ENCODE measurements at regions not wholly inside any gene's neighbourhood (a gene's known extent, or its start where the extent isn't known, plus 50 kb on each side); places are given as distances from the start of the nearest gene placed in this dataset.
"Not testable (repeated sequence)": the region's sequence is repeated elsewhere in the genome, so short reads cannot be mapped to it uniquely, and the experiment has no call there.

DNA sequence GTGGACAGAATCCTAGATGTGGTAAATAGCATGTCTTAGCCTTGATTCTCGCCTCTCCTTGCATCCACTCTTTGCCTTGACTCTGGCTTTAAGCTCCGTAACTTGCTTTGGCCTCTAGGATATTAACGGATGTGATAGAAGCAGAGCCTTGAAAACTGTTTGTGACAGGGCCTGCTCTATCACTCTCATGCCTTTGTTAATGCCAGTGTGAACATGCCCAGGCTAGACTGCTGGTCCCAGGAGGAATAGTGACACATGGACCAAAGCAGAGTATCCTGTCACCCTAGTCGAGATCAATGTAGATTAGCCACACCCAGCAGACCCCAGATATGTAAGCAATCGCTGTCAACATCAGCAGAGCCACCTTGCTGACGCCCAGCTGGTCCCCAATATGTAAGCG is 109.9 kb upstream of the C9orf72 start:
- Mint-ChIP-seq H3K36me3 (no peaks in the 10 kb centered on the region), H3K27me3 (peaks cover 5 to 26% (median 23%) of the 10 kb centered on the region in 3 donors), H3K4me3 (no peak overlapping the region), H3K9me3 (no peaks in the 10 kb centered on the region), H3K27ac (no peak overlapping the region), H3K4me1 (no peaks in the 10 kb centered on the region)
- no peak for ATAC-seq (ENCODE audit: low read depth in 2 of 2)
- DNase-seq: no peak

DNA sequence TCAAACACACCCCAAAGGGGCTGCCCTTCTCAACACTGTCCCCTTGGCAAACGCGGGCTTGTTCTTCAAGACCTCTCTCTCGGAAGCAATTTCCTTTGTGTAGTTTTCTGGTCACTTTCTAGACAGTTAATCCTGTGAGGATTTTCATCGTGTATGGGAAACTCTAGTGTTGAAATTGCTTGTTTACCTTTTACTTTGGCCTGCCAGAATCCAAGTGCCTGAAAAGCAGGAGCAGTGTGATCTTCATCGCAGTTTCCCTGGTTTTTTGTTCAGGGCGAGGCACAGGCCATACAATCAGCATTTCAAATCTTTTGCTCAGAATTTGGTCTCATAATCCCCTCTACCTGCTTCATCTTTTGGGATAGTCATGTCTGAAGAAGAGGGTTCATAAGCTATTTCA is 115.7 kb upstream of the C9orf72 start:
- DNase-seq (no peak), ATAC-seq (ENCODE audit: low read depth in 2 of 2) (no peak)
- peaks cover 0 to 23% (median 22%) of the 10 kb centered on the region in 3 donors for H3K27me3 Mint-ChIP-seq
- no peaks in the 10 kb centered on the region for H3K36me3 Mint-ChIP-seq
- no peaks in the 10 kb centered on the region for H3K4me1 Mint-ChIP-seq
- no peak overlapping the region for H3K4me3 Mint-ChIP-seq
- no peak overlapping the region for H3K27ac Mint-ChIP-seq
- no peaks in the 10 kb centered on the region for H3K9me3 Mint-ChIP-seq

DNA sequence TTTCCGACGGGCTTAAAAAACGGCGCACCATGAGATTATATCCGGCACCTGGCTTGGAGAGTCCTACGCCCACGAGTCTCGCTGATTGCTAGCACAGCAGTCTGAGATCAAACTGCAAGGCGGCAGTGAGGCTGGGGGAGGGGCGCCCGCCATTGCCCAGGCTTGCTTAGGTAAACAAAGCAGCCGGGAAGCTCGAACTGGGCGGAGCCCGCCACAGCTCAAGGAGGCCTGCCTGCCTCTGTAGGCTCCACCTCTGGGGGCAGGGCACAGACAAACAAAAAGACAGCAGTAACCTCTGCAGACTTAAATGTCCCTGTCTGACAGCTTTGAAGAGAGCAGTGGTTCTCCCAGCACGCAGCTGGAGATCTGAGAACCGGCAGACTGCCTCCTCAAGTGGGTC is 117.5 kb upstream of the C9orf72 start:
- ATAC-seq (ENCODE audit: low read depth in 2 of 2); H3K9me3 Mint-ChIP-seq; H3K36me3 Mint-ChIP-seq; H3K27ac Mint-ChIP-seq; H3K4me1 Mint-ChIP-seq; DNase-seq: not testable (repeated sequence)
- Mint-ChIP-seq H3K4me3 (peak overlapping the region in 1 of 8 donors; percentile 84), H3K27me3 (peaks cover 0 to 23% (median 22%) of the 10 kb centered on the region in 3 donors)

DNA sequence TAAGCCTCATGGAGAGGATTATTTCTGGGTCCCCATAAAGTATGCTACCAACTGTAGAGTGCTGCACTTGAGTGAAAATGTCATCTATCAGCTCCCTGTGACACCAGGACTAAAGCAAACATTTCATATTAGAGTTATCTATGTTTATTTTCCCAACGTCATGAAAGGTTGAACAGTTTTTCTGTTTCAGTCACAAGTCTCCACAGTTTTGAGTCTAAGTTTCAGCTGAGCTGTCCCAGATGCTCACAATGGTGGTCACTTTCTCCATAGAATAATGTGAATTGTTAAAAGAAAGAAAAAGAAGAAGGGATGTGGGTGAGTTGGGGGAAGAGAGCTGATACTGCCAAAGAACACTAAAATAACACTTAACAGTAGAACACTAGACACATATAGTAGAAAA is 126.3 kb upstream of the C9orf72 start:
- H3K9me3 Mint-ChIP-seq: no peaks in the 10 kb centered on the region
- DNase-seq: no peak
- peaks cover 0 to 5% (median 0%) of the 10 kb centered on the region in 3 donors for H3K4me1 Mint-ChIP-seq
- no peak overlapping the region for H3K4me3 Mint-ChIP-seq
- ATAC-seq (ENCODE audit: low read depth in 2 of 2): no peak
- H3K27ac Mint-ChIP-seq: no peak overlapping the region
- peaks cover 4 to 11% (median 10%) of the 10 kb centered on the region in 3 donors for H3K27me3 Mint-ChIP-seq
- no peaks in the 10 kb centered on the region for H3K36me3 Mint-ChIP-seq

DNA sequence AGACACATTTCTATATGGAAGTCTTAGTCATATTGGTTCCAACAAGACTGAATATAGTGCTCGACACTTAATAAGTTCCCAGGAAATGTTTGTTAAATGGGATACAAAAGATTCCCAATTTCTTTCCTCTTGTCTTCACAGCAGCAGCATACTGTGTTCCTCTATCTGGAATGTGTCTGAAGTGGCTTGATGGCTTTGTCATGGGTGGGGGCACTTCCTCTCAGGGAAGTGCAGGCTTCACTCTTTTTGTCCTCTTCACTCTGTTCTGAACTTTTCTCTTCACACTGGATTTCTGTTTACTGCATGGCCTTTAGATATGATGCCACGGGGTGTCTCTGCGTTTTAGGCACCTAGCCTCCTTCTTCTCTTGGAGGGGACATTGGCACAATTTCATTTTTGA is 127.7 kb upstream of the C9orf72 start:
- DNase-seq (no peak), ATAC-seq (ENCODE audit: low read depth in 2 of 2) (no peak)
- Mint-ChIP-seq H3K36me3 (no peaks in the 10 kb centered on the region), H3K4me3 (no peak overlapping the region), H3K9me3 (no peaks in the 10 kb centered on the region), H3K27me3 (peaks cover 4 to 11% (median 10%) of the 10 kb centered on the region in 3 donors), H3K4me1 (peaks cover 0 to 5% (median 0%) of the 10 kb centered on the region in 3 donors), H3K27ac (no peak overlapping the region)

DNA sequence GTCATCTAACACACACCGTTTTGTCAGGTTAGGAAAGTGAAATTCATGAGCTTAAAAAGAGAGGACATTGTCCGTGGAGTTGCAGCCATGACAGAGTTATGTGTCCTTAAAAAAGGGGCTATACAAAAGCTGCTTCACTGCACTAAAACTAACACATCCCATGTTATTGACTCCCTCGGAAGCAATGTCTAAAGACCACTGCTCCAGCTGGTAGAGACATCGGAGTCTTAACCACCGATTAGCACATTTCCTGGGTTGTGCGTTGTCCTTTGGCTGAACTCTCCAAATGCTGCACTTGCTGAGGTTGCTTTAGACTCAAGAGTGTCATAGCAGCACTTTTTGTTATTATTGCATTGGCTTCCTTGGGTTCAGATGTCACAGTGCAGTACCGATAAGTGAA is 128.3 kb upstream of the C9orf72 start:
- ATAC-seq (ENCODE audit: low read depth in 2 of 2) (no peak), DNase-seq (no peak)
- Mint-ChIP-seq H3K27ac (no peak overlapping the region), H3K4me3 (no peak overlapping the region), H3K9me3 (no peaks in the 10 kb centered on the region), H3K27me3 (peaks cover 4 to 11% (median 10%) of the 10 kb centered on the region in 3 donors), H3K4me1 (peaks cover 0 to 5% (median 0%) of the 10 kb centered on the region in 3 donors), H3K36me3 (no peaks in the 10 kb centered on the region)

DNA sequence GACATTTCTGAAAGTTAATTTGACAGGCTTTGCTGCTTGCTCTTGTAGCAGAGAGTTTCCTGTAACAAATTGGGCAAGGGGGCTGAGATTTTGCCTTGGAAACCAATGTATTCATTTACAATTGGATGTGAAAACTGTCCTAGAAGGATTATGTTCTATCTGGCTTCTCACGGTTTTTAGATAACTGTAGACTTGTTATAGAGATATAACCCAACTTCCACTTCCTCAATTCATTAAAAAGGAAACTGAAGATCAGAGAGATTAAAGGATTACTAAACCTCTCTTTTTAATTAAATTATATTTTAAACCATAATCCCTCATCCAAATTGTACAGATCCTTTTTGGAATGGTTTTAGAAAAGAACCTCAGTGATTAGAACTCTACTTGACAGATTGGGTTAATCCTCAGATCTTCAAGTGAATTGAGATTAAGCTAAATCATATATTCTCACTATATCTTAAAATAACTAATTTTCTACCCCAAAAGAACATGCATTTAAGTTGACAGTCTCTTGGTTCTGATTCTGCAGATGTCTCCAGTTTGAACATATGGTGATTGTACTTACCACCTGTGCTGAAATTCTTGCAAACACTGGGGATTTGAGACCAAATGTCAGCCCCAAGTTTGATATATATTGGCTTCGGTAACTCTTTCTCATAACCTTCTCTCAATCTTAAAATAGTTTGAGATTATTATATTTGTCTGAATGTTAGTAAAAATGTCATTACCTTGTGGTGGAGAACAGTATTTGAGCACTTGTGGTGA is 130.1 kb upstream of the C9orf72 start:
- H3K4me3 Mint-ChIP-seq: no peak overlapping the region
- H3K9me3 Mint-ChIP-seq: peaks cover 0 to 4% (median 0%) of the 10 kb centered on the region in 7 donors
- ATAC-seq (ENCODE audit: low read depth in 2 of 2): peak in 1 of 2 donors; percentile 44
- H3K4me1 Mint-ChIP-seq: peaks cover 0 to 5% (median 0%) of the 10 kb centered on the region in 3 donors
- H3K36me3 Mint-ChIP-seq: no peaks in the 10 kb centered on the region
- no peak for DNase-seq
- H3K27me3 Mint-ChIP-seq: peaks cover 4 to 11% (median 10%) of the 10 kb centered on the region in 3 donors
- H3K27ac Mint-ChIP-seq: no peak overlapping the region

DNA sequence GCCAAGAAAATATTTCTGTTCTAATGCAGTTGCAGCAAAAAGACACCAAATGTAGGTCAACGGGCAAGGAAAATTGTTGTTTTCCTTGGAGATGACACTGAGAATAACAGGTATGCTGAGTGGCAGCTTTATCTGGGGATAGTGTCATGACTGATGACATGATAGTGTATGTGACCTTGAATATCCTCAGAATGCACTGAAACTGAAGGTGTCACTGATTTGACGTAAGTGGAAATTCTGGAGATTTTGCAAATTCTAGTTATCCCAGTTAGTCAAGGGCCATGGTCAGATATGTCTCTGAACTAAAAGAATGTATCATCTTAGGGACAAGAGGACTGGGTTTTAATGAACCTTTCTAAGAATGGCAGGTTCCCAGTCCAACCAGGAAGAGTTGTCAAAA is 138.0 kb upstream of the C9orf72 start:
- no peak overlapping the region for H3K4me3 Mint-ChIP-seq
- no peak for ATAC-seq (ENCODE audit: low read depth in 2 of 2)
- peaks cover 2 to 17% (median 5%) of the 10 kb centered on the region in 7 donors for H3K9me3 Mint-ChIP-seq
- H3K27ac Mint-ChIP-seq: no peak overlapping the region
- H3K27me3 Mint-ChIP-seq: peaks cover 14 to 34% (median 32%) of the 10 kb centered on the region in 3 donors
- no peak for DNase-seq
- H3K4me1 Mint-ChIP-seq: no peaks in the 10 kb centered on the region
- H3K36me3 Mint-ChIP-seq: no peaks in the 10 kb centered on the region

DNA sequence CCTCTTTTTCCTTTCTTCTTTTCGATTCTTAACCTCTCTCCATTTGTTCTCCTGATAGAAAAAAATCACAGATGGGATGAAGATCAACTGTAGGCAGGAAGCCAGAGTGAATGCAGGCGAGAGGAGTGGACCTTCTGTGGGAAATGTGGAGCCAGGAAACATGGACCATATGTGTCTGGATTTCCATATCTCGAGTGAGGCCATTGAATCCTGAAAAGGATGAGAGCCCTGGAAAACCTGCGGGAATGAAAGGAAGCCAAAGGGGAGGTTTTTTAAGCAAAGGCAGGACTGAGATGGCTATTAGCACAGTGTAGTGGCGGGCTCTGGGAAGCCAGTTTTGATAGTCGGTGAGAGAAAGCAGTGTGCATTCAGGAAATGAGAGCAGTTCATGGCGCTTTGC is 139.5 kb upstream of the C9orf72 start:
- Mint-ChIP-seq H3K27me3 (peaks cover 23 to 45% (median 43%) of the 10 kb centered on the region in 3 donors), H3K27ac (no peak overlapping the region), H3K36me3 (no peaks in the 10 kb centered on the region), H3K4me1 (no peaks in the 10 kb centered on the region), H3K9me3 (peaks cover 0 to 17% (median 5%) of the 10 kb centered on the region in 7 donors), H3K4me3 (no peak overlapping the region)
- ATAC-seq (ENCODE audit: low read depth in 2 of 2): no peak
- no peak for DNase-seq

DNA sequence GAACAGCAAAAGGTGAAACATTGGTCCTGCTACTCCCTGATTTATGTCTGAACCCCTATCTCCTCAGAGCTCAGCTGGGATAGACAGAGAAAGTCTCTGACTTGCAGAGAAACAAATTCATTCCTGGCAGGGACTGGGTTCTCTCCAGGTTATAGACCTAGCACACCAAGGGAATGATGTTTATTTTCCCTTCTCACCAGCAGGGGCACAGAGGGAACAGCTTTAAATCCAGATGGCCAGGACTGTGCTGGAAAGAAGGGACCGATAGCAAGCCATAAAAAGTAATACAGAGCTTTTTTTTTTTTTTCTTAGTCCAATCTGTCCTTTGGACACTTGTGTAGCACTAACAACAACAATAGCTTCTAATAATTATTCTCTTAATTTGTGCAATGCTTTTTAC is 141.1 kb upstream of the C9orf72 start:
- Mint-ChIP-seq H3K9me3 (peaks cover 0 to 7% (median 2%) of the 10 kb centered on the region in 7 donors), H3K27me3 (peaks cover 28 to 50% (median 45%) of the 10 kb centered on the region in 3 donors), H3K4me3 (no peak overlapping the region), H3K27ac (no peak overlapping the region), H3K4me1 (no peaks in the 10 kb centered on the region), H3K36me3 (no peaks in the 10 kb centered on the region)
- DNase-seq (no peak), ATAC-seq (ENCODE audit: low read depth in 2 of 2) (no peak)

DNA sequence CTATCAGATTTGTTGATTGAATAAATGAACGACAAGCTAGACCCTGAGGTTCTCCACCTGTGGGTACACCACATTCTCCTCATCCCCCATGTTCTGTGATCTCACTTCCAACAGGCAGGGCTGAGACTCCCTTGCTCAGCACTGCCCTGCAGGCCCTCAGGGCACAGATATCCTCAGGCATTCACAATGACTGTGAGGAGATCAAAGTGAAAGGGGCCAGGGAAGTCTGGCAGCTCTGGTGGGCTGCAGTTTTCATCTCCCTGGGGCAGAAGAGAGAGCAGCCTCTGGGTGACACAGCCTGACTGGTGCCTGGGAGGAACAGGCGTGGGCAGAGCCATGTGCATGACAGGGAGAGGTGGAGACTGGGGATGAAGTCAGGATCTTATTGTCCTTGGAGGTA is 142.4 kb upstream of the C9orf72 start:
- DNase-seq (no peak), ATAC-seq (ENCODE audit: low read depth in 2 of 2) (no peak)
- Mint-ChIP-seq H3K9me3 (peaks cover 0 to 2% (median 0%) of the 10 kb centered on the region in 7 donors), H3K36me3 (no peaks in the 10 kb centered on the region), H3K4me3 (no peak overlapping the region), H3K4me1 (no peaks in the 10 kb centered on the region), H3K27ac (no peak overlapping the region), H3K27me3 (peaks cover 29 to 47% (median 45%) of the 10 kb centered on the region in 3 donors)

DNA sequence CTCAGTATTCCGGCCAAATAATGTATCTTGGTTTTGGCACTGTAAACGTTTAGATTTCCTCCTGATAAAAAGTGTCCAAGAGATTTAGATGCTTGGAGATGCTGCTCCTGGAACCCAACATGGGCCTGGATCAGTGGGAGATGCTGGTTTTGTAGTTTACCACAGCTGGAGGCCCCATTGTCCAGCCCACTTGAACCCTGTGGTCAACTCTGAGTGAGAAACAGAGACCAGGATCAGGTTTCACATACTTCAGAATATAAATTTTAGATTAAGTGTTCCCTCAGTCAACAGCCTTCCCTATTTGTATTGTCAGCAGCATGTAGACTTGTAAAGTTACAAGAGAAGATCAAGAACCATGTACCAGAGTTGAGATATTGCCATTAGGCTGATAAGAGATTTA is 144.7 kb upstream of the C9orf72 start:
- Mint-ChIP-seq H3K27me3 (peaks cover 36 to 45% (median 40%) of the 10 kb centered on the region in 3 donors), H3K27ac (no peak overlapping the region), H3K4me1 (no peaks in the 10 kb centered on the region), H3K36me3 (no peaks in the 10 kb centered on the region), H3K4me3 (no peak overlapping the region), H3K9me3 (no peaks in the 10 kb centered on the region)
- DNase-seq (no peak), ATAC-seq (ENCODE audit: low read depth in 2 of 2) (no peak)

DNA sequence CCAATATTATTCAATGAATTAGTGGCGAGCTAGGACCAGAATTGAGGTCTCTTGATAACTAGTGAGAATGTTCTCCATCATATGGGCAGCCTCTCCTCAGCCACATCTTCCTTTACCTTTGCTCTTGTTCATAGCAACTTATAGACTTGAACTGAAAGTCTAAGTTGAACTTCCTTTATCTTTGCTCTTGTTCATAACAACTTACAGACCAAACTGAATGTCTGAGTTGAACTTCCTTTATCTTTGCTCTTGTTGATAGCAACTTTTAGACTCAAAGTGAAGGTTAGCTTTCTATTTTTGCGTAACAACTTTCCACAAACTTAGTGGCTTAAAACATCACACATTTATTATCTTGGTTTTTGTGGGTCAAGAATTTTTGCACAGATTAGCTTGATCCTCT is 146.4 kb upstream of the C9orf72 start:
- Mint-ChIP-seq H3K36me3 (no peaks in the 10 kb centered on the region), H3K27ac (no peak overlapping the region), H3K27me3 (peaks cover 40 to 53% (median 47%) of the 10 kb centered on the region in 3 donors), H3K9me3 (no peaks in the 10 kb centered on the region), H3K4me1 (no peaks in the 10 kb centered on the region), H3K4me3 (no peak overlapping the region)
- no peak for DNase-seq
- no peak for ATAC-seq (ENCODE audit: low read depth in 2 of 2)

DNA sequence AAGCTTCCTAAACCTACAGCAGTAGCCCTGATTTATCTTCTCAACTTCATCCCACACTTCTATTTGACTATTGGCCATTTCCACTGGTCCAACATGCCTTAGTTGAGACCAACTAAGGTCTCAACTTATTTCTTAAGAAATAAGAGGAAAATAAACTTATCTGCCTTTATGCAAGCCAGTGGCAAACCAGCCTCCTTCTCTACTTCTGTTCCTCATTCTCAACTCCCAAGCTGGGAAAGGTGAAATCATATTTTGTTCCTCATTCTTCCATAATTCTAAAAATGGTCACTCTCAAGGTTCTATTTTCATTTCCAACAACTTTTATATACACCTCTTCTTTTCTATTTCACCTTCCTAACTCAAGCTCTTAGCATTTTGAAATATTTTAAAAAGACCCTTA is 149.6 kb upstream of the C9orf72 start:
- DNase-seq (no peak), ATAC-seq (ENCODE audit: low read depth in 2 of 2) (no peak)
- Mint-ChIP-seq H3K27me3 (peaks cover 29 to 37% (median 35%) of the 10 kb centered on the region in 3 donors), H3K4me1 (no peaks in the 10 kb centered on the region), H3K27ac (no peak overlapping the region), H3K4me3 (no peak overlapping the region), H3K36me3 (no peaks in the 10 kb centered on the region), H3K9me3 (no peaks in the 10 kb centered on the region)

Measured in naive B cell (primary cell).